ENCODE measurements at regions not wholly inside any gene's neighbourhood (a gene's known extent, or its start where the extent isn't known, plus 50 kb on each side); places are given as distances from the start of the nearest gene placed in this dataset.

DNA sequence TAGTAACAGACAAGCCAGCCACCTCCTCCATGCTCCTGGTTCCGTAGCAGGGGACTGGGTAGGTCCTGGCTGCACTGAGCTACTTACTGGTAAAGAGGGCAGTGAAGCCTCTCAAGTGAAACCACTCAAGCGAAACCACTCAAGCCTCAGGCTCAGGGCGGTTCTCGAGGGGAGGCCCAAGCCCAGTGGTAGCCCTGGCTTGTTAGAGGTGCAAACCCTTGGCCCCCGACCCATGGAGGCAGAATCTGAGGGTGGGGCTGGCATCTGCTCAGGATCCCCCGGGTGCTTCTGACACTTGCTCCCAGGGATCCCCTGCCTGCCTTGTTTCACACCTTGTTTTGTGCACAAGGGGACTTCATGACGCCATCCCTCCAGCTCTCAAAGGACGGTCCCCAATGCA is 76.5 kb upstream of the OLFM1 start:
- no peak for TF ChIP-seq TAF1 (IDR thresholded peaks at IDR 0.05; ENCODE audit: borderline replicate concordance, low read depth, low read length)
- TF ChIP-seq CHD2 (IDR thresholded peaks at IDR 0.05; ENCODE audit: borderline replicate concordance, low read depth, low read length) = no peak
- TF ChIP-seq POLR2AphosphoS5 (IDR thresholded peaks at IDR 0.05; ENCODE audit: low read length) = no peak
- no peak for TF ChIP-seq MAX (IDR thresholded peaks at IDR 0.05; ENCODE audit: low read depth, low read length)
- TF ChIP-seq, protein P1, sequence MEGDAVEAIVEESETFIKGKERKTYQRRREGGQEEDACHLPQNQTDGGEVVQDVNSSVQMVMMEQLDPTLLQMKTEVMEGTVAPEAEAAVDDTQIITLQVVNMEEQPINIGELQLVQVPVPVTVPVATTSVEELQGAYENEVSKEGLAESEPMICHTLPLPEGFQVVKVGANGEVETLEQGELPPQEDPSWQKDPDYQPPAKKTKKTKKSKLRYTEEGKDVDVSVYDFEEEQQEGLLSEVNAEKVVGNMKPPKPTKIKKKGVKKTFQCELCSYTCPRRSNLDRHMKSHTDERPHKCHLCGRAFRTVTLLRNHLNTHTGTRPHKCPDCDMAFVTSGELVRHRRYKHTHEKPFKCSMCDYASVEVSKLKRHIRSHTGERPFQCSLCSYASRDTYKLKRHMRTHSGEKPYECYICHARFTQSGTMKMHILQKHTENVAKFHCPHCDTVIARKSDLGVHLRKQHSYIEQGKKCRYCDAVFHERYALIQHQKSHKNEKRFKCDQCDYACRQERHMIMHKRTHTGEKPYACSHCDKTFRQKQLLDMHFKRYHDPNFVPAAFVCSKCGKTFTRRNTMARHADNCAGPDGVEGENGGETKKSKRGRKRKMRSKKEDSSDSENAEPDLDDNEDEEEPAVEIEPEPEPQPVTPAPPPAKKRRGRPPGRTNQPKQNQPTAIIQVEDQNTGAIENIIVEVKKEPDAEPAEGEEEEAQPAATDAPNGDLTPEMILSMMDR (IDR thresholded peaks at IDR 0.05 in 2 of 3, conservative IDR thresholded peaks at IDR 0.05 in 1 of 3; ENCODE audit: control insufficient read depth in 2 of 3, extremely low read depth in 1 of 3, insufficient read depth in 1 of 3, low read depth in 3 of 3, low read length in 3 of 3) = no peak
- TF ChIP-seq MTA2 (IDR thresholded peaks at IDR 0.05; ENCODE audit: low read depth) = no peak
- no peak for TF ChIP-seq RBBP5 (conservative IDR thresholded peaks at IDR 0.05)
- no peak for TF ChIP-seq GABPA (IDR thresholded peaks at IDR 0.05; ENCODE audit: low read depth)
- no peak for TF ChIP-seq BMI1 (IDR thresholded peaks at IDR 0.05; ENCODE audit: borderline replicate concordance)
